GM23248 (cell line): ENCODE measurements at regions not wholly inside any gene's neighbourhood (a gene's known extent, or its start where the extent isn't known, plus 50 kb on each side); places are given as distances from the start of the nearest gene placed in this dataset.
A peak's percentile ranks its signal among the peaks of the same experiment; 100 is the strongest.

ENCODE experiments used
- DNase-seq: peaks from one replicate; pipeline ENCODE4 v3.0.0-alpha.2; 2015
- H2AFZ ChIP-seq: fragments of 200-600 bp; sonication (generic); 2 replicates; pipeline ENCODE4 v1.6.1; 2016; ENCODE audit warnings: antibody characterized with exemption
- H3F3A ChIP-seq: fragments of 200-600 bp; sonication (generic); 2 replicates; pipeline ENCODE4 v1.6.1; 2016; ENCODE audit warnings: mild to moderate bottlenecking, antibody characterized with exemption, mixed run types; ENCODE audit not compliant: insufficient read depth
- H3K27ac ChIP-seq: fragments of 200-600 bp; sonication (generic); 2 replicates; pipeline ENCODE4 v1.5.1; 2016; ENCODE audit warnings: mild to moderate bottlenecking
- H3K27me3 ChIP-seq: fragments of 200-600 bp; sonication (generic); replicated peaks from 2 replicates; pipeline ENCODE4 v1.6.1; 2016; ENCODE audit warnings: mild to moderate bottlenecking; ENCODE audit not compliant: insufficient read depth
- H3K36me3 ChIP-seq: fragments of 200-600 bp; sonication (generic); 2 replicates; pipeline ENCODE4 v1.6.1; 2016; ENCODE audit warnings: low read depth, mild to moderate bottlenecking
- H3K4me1 ChIP-seq: fragments of 200-600 bp; sonication (generic); 2 replicates; pipeline ENCODE4 v1.6.1; 2016; ENCODE audit warnings: mild to moderate bottlenecking; ENCODE audit not compliant: insufficient read depth
- H3K4me2 ChIP-seq: fragments of 200-600 bp; sonication (generic); one replicate; pipeline ENCODE4 v1.6.1; 2016; ENCODE audit warnings: mild to moderate bottlenecking; ENCODE audit not compliant: unreplicated experiment
- H3K4me3 ChIP-seq: fragments of 200-600 bp; sonication (generic); 2 replicates; pipeline ENCODE4 v1.5.1; 2016; ENCODE audit warnings: mild to moderate bottlenecking
- H3K79me2 ChIP-seq: fragments of 200-600 bp; sonication (generic); 2 replicates; pipeline ENCODE4 v1.6.1; 2016; ENCODE audit warnings: mild to moderate bottlenecking; ENCODE audit not compliant: insufficient read depth
- H3K9ac ChIP-seq: fragments of 200-600 bp; sonication (generic); 2 replicates; pipeline ENCODE4 v1.6.1; 2016; ENCODE audit warnings: mild to moderate bottlenecking
- H3K9me2 ChIP-seq: fragments of 200-600 bp; sonication (generic); 2 replicates; pipeline ENCODE4 v1.6.1; 2016; ENCODE audit warnings: mixed run types, mild to moderate bottlenecking, moderate library complexity; ENCODE audit not compliant: insufficient read depth
- H3K9me3 ChIP-seq: fragments of 200-600 bp; sonication (generic); one replicate; pipeline ENCODE4 v1.6.1; 2017; ENCODE audit warnings: low read depth
- H4K20me1 ChIP-seq: fragments of 200-600 bp; sonication (generic); 2 replicates; pipeline ENCODE4 v1.6.0; 2016; ENCODE audit not compliant: insufficient read depth
- EZH2 ChIP-seq: fragments of 200-600 bp; sonication (generic); IDR thresholded peaks from 2 replicates; pipeline ENCODE4 v1.6.1; 2018; ENCODE audit warnings: antibody characterized with exemption, mild to moderate bottlenecking; ENCODE audit not compliant: insufficient read depth, poor library complexity, severe bottlenecking
- EZH2phosphoT487 ChIP-seq: fragments of 200-600 bp; sonication (generic); IDR thresholded peaks from 2 replicates; pipeline ENCODE4 v1.6.1; 2018; ENCODE audit warnings: antibody characterized with exemption, moderate library complexity, mild to moderate bottlenecking, low read depth; ENCODE audit not compliant: insufficient read depth
- WGBS, 2 experiments: methylation state at CpG; one replicate each; pipeline ENCODE4 v1.1.6; 2015 to 2017; ENCODE audit warnings: low lambda C conversion rate in 2 of 2, low coverage in 1 of 2; ENCODE audit errors: missing lambda C conversion rate in 2 of 2; 5-methylcytosine and 5-hydroxymethylcytosine counted together
- in situ Hi-C: fragments of 300-500 bp; cut with MboI; formaldehyde crosslinking; loops from 2 replicates; pipeline ENCODE4 v1.15.0; 2020

- no peak for DNase-seq
- no peaks in the 10 kb centered on the region for H3F3A ChIP-seq
- no peaks in the 10 kb centered on the region for H3K9me3 ChIP-seq
- no peaks in the 10 kb centered on the region for H3K36me3 ChIP-seq
- no peaks in the 10 kb centered on the region for H3K79me2 ChIP-seq
- H3K4me1 ChIP-seq = no peaks in the 10 kb centered on the region
- H3K4me3 ChIP-seq = no peak overlapping the region
- no peak overlapping the region for H3K27ac ChIP-seq
- H3K4me2 ChIP-seq = no peak overlapping the region
- H2AFZ ChIP-seq = no peak overlapping the region
- no peak overlapping the region for H3K9ac ChIP-seq
- WGBS, 2 experiments = 0 to 17% methylated on average over 1 of the region's 1 CpG
- no peaks in the 10 kb centered on the region for H4K20me1 ChIP-seq
- in situ Hi-C loops = no loop called here
- TF ChIP-seq EZH2 (no peak), EZH2phosphoT487 (no peak)
- H3K27me3 ChIP-seq = peaks cover 27% of the 10 kb centered on the region
- no peaks in the 10 kb centered on the region for H3K9me2 ChIP-seq
Observed at GRCh38 chr4:57282933-57283310, 172.7 kb upstream of the IGFBP7 start.

- H2AFZ ChIP-seq = no peak overlapping the region
- H3K9me3 ChIP-seq = no peaks in the 10 kb centered on the region
- H3F3A ChIP-seq = no peaks in the 10 kb centered on the region
- H3K27ac ChIP-seq = no peak overlapping the region
- H3K9ac ChIP-seq = no peak overlapping the region
- no peaks in the 10 kb centered on the region for H3K4me1 ChIP-seq
- TF ChIP-seq EZH2phosphoT487 (no peak), EZH2 (no peak)
- no peaks in the 10 kb centered on the region for H4K20me1 ChIP-seq
- no peak for DNase-seq
- WGBS, 2 experiments = 38 to 44% methylated on average over 2 of the region's 2 CpGs
- in situ Hi-C loops = no loop called here
- no peaks in the 10 kb centered on the region for H3K9me2 ChIP-seq
- H3K4me2 ChIP-seq = no peak overlapping the region
- H3K79me2 ChIP-seq = no peaks in the 10 kb centered on the region
- peaks cover 25% of the 10 kb centered on the region for H3K27me3 ChIP-seq
- H3K4me3 ChIP-seq = no peak overlapping the region
- H3K36me3 ChIP-seq = no peaks in the 10 kb centered on the region
Observed at GRCh38 chr4:57280481-57280880, 170.3 kb upstream of the IGFBP7 start.

DNA sequence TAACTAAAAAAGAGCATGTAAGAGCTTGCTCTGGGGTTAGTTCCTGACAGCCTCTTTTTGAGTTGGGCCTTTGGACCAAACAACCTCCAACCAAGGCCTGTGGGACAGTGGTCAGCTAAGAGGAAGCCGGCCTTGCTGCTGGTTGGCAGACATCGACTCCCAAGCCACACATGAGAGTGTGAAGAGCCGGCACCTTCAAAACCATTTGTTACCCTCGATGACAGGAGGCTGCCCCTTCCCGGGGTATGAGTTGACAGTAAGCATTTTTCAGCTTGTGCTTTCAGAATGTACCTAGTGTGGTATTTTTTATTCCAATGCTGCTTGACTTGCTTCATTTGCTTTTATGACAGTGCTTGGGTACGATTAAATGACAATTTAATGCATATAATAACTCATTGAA, 168.6 kb upstream of the IGFBP7 start:
- Histone ChIP-seq H3K4me2 (no peak overlapping the region), H3K27me3 (peaks cover 25% of the 10 kb centered on the region), H3K4me1 (no peaks in the 10 kb centered on the region), H3K9me3 (no peaks in the 10 kb centered on the region), H3K4me3 (no peak overlapping the region), H3K9ac (no peak overlapping the region), H3K36me3 (no peaks in the 10 kb centered on the region), H3F3A (no peaks in the 10 kb centered on the region), H3K79me2 (no peaks in the 10 kb centered on the region), H3K9me2 (no peaks in the 10 kb centered on the region), H2AFZ (no peak overlapping the region), H3K27ac (no peak overlapping the region), H4K20me1 (no peaks in the 10 kb centered on the region)
- TF ChIP-seq EZH2phosphoT487 (no peak), EZH2 (no peak)
- in situ Hi-C loops = no loop called here
- 13 to 21% methylated on average over 6 of the region's 6 CpGs for WGBS, 2 experiments
- DNase-seq = no peak

- Histone ChIP-seq H3K9me2 (no peaks in the 10 kb centered on the region), H4K20me1 (no peaks in the 10 kb centered on the region), H3K9ac (no peak overlapping the region), H2AFZ (no peak overlapping the region), H3K79me2 (no peaks in the 10 kb centered on the region), H3K4me3 (no peak overlapping the region), H3K9me3 (no peaks in the 10 kb centered on the region), H3K36me3 (no peaks in the 10 kb centered on the region), H3K27ac (no peak overlapping the region), H3K4me2 (no peak overlapping the region), H3K27me3 (peaks cover 15% of the 10 kb centered on the region), H3F3A (peaks cover 8% of the 10 kb centered on the region; the same call in 1 of the 2 replicates), H3K4me1 (peaks cover 8% of the 10 kb centered on the region; the same call in 1 of the 2 replicates)
- 21 to 23% methylated on average over 2 of the region's 2 CpGs for WGBS, 2 experiments
- in situ Hi-C loops = no loop called here
- no peak for DNase-seq
- TF ChIP-seq EZH2phosphoT487 (no peak), EZH2 (no peak)
Observed at GRCh38 chr4:57274082-57274481, 163.9 kb upstream of the IGFBP7 start.

GRCh38 chr4:57270346-57270745, 160.2 kb upstream of the IGFBP7 start:
- no peaks in the 10 kb centered on the region for H3K9me2 ChIP-seq
- DNase-seq = peak; percentile 69
- no peaks in the 10 kb centered on the region for H3K79me2 ChIP-seq
- H3K27ac ChIP-seq = no peak overlapping the region
- H2AFZ ChIP-seq = peak overlapping the region; percentile 18; the same call in 1 of the 2 replicates
- H3K9ac ChIP-seq = no peak overlapping the region
- WGBS, 2 experiments = 5 to 6% methylated on average over 7 of the region's 7 CpGs
- no peak overlapping the region for H3K4me3 ChIP-seq
- TF ChIP-seq EZH2 = no peak
- TF ChIP-seq EZH2phosphoT487 = no peak
- H3K4me2 ChIP-seq = peak overlapping the region; percentile 17
- 0 out of 2 replicates have a peak, but pooled peaks cover 9% of the 10 kb centered on the region for H3K27me3 ChIP-seq
- H3F3A ChIP-seq = peaks cover 8% of the 10 kb centered on the region; the same call in 1 of the 2 replicates
- in situ Hi-C loops = no loop called here
- no peaks in the 10 kb centered on the region for H4K20me1 ChIP-seq
- H3K36me3 ChIP-seq = no peaks in the 10 kb centered on the region
- no peaks in the 10 kb centered on the region for H3K9me3 ChIP-seq
- peaks cover 8% of the 10 kb centered on the region; the same call in 1 of the 2 replicates for H3K4me1 ChIP-seq
